OCI-LY3 (cell line): ENCODE measurements at regions not wholly inside any gene's neighbourhood (a gene's known extent, or its start where the extent isn't known, plus 50 kb on each side); places are given as distances from the start of the nearest gene placed in this dataset.
"Not testable (repeated sequence)": the region's sequence is repeated elsewhere in the genome, so short reads cannot be mapped to it uniquely, and the experiment has no call there.

Experiments
- EZH2phosphoT487 ChIP-seq: fragments of 200-600 bp; shearing (Covaris generic); IDR thresholded peaks from 2 replicates; pipeline ENCODE4 v1.6.1; 2018; ENCODE audit warnings: antibody characterized with exemption, mixed run types, low read depth
- TF ChIP-seq, protein P1 (sequence below): fragments of 200-600, 300-600 bp; sonication (generic); IDR thresholded peaks from 2 replicates; pipeline ENCODE4 v1.5.1; 2014; ENCODE audit warnings: antibody characterized with exemption, low read length, low read depth

DNA sequence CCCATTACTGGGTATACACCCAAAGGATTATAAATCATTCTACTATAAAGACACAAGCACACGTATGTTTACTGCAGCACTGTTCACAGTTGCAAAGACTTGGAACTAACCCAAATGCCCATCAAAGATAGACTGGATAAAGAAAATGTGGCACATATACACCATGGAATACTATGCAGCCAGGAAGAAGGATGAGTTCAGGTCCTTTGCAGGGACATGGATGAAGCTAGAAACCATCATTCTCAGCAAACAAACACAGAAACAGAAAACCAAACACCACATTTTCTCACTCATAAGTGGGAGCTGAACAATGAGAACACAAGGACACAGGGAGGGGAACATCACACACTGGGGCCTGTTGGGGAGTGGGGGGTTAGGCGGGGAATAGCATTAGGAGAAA is 90.0 kb upstream of the TRAM1L1 start:
- TF ChIP-seq, protein P1, sequence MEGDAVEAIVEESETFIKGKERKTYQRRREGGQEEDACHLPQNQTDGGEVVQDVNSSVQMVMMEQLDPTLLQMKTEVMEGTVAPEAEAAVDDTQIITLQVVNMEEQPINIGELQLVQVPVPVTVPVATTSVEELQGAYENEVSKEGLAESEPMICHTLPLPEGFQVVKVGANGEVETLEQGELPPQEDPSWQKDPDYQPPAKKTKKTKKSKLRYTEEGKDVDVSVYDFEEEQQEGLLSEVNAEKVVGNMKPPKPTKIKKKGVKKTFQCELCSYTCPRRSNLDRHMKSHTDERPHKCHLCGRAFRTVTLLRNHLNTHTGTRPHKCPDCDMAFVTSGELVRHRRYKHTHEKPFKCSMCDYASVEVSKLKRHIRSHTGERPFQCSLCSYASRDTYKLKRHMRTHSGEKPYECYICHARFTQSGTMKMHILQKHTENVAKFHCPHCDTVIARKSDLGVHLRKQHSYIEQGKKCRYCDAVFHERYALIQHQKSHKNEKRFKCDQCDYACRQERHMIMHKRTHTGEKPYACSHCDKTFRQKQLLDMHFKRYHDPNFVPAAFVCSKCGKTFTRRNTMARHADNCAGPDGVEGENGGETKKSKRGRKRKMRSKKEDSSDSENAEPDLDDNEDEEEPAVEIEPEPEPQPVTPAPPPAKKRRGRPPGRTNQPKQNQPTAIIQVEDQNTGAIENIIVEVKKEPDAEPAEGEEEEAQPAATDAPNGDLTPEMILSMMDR, result not testable (repeated sequence)
- not testable (repeated sequence) for TF ChIP-seq EZH2phosphoT487
